Endothelial cell of umbilical vein (primary cell): ENCODE measurements at regions not wholly inside any gene's neighbourhood (a gene's known extent, or its start where the extent isn't known, plus 50 kb on each side); places are given as distances from the start of the nearest gene placed in this dataset.
"Not testable (repeated sequence)": the region's sequence is repeated elsewhere in the genome, so short reads cannot be mapped to it uniquely, and the experiment has no call there.

Source experiments
- BruUV-seq: library from RNA; stranded (reverse); fragments of 400-500 nt; replicated peaks from 2 replicates; lab custom pipeline; 2021; lab: Mats Ljungman, UMichigan
- CTCF ChIA-PET: fragments of 300-600, 350-600 bp; sonication (Branson Sonifier 250); formaldehyde crosslinking; loops from one replicate; lab custom pipeline; 2021; ENCODE audit warnings: antibody characterized with exemption, inconsistent platforms; lab: Charles Lee
- POLR2A ChIA-PET: fragments of 300-600, 350-600 bp; sonication (Branson Sonifier 250); formaldehyde crosslinking; loops from one replicate; lab custom pipeline; 2021; ENCODE audit warnings: antibody characterized with exemption, inconsistent platforms; lab: Charles Lee
- DNase-seq: peaks from one replicate; pipeline ENCODE4 v3.0.0-alpha.2; 2011; ENCODE audit warnings: low read depth, low spot score
- FAIRE-seq: peaks from 2 replicates; lab custom pipeline; 2011; peaks lifted over from hg19 to GRCh38; lab: Jason Lieb, UNC
- H2AFZ ChIP-seq: 2 replicates; pipeline ENCODE4 v1.6.0; 2012; ENCODE audit warnings: low read depth, low read length, control low read depth, inconsistent platforms
- H3K27ac ChIP-seq: 2 replicates; pipeline ENCODE4 v1.5.1; 2011; ENCODE audit warnings: low read depth, mild to moderate bottlenecking, control low read depth, low read length, moderate library complexity; ENCODE audit not compliant: insufficient read depth
- H3K27me3 ChIP-seq, 2 experiments: 2 replicates each; pipeline versions ENCODE4 v1.6.0 to v1.6.1; 2011; ENCODE audit warnings: low read length in 2 of 2, mixed read lengths in 1 of 2; ENCODE audit not compliant: control insufficient read depth in 2 of 2, insufficient read depth in 2 of 2
- H3K36me3 ChIP-seq, 2 experiments: 2 replicates in 1 of 2; 3 replicates in 1 of 2; pipeline ENCODE4 v1.5.1; 2011; ENCODE audit warnings: low read length in 2 of 2, mild to moderate bottlenecking in 1 of 2, moderate library complexity in 1 of 2; ENCODE audit not compliant: control insufficient read depth in 2 of 2, insufficient read depth in 2 of 2; ENCODE audit errors: extremely low read depth in 1 of 2
- H3K4me1 ChIP-seq: 3 replicates; pipeline ENCODE4 v1.5.1; 2011; ENCODE audit warnings: mild to moderate bottlenecking, low read length; ENCODE audit not compliant: control insufficient read depth, insufficient read depth; ENCODE audit errors: extremely low read depth
- H3K4me2 ChIP-seq: 2 replicates; pipeline ENCODE4 v1.6.1; 2011; ENCODE audit warnings: low read length, control low read depth, mixed read lengths; ENCODE audit not compliant: insufficient read depth
- H3K4me3 ChIP-seq, 3 experiments: fragments of 200-600 bp in 1 of 3; sonication (generic), shearing (Covaris generic) in 1 of 3; replicated peaks in 1 of 3; 2 replicates each; pipeline ENCODE4 v1.5.1; 2011 to 2016; ENCODE audit warnings: control low read depth in 3 of 3, low read length in 3 of 3, mild to moderate bottlenecking in 2 of 3, inconsistent platforms in 1 of 3, low read depth in 1 of 3, moderate library complexity in 1 of 3; ENCODE audit not compliant: insufficient read depth in 1 of 3
- H3K79me2 ChIP-seq: 2 replicates; pipeline ENCODE4 v1.6.0; 2012; ENCODE audit warnings: low read length, inconsistent platforms; ENCODE audit not compliant: control insufficient read depth, insufficient read depth
- H3K9ac ChIP-seq: replicated peaks from 2 replicates; pipeline ENCODE3; 2011; ENCODE audit warnings: low read length, control low read depth; ENCODE audit not compliant: insufficient read depth; ENCODE audit errors: extremely low read depth
- H3K9me1 ChIP-seq: replicated peaks from 3 replicates; pipeline ENCODE4 v1.6.0; 2011; ENCODE audit warnings: mild to moderate bottlenecking, low read length; ENCODE audit not compliant: control insufficient read depth, insufficient read depth; ENCODE audit errors: extremely low read depth
- H3K9me3 ChIP-seq: replicated peaks from 2 replicates; pipeline ENCODE4 v1.5.1; 2012; ENCODE audit warnings: low read length, inconsistent platforms; ENCODE audit not compliant: control insufficient read depth, insufficient read depth
- H4K20me1 ChIP-seq: replicated peaks from 2 replicates; pipeline ENCODE3; 2011; ENCODE audit warnings: mild to moderate bottlenecking, low read length; ENCODE audit not compliant: control insufficient read depth, insufficient read depth; ENCODE audit errors: extremely low read depth
- dilution Hi-C: fragments of 300-500 bp; cut with MboI; formaldehyde crosslinking; loops from one replicate; pipeline ENCODE4 v1.15.0; 2019; ENCODE audit warnings: low sequenced_read_pairs; ENCODE audit not compliant: extremely low pct_ligation_motif_present
- intact Hi-C: fragments of 100-400 bp; cut with micrococcal nuclease; formaldehyde crosslinking; loops from one replicate; pipeline ENCODE4 v1.10.0; 2022
- TF ChIP-seq, protein P1 (sequence below), 2 donors: IDR thresholded peaks; 1 replicate in 1 of 2; 2 replicates in 1 of 2; pipeline ENCODE4 v1.5.1; 2011; ENCODE audit warnings: low read length in 2 of 2, mild to moderate bottlenecking in 2 of 2, moderate library complexity in 2 of 2, control low read depth in 1 of 2, inconsistent platforms in 1 of 2, low read depth in 1 of 2; ENCODE audit not compliant: insufficient read depth in 1 of 2; ENCODE audit errors: extremely low read depth in 1 of 2

DNA sequence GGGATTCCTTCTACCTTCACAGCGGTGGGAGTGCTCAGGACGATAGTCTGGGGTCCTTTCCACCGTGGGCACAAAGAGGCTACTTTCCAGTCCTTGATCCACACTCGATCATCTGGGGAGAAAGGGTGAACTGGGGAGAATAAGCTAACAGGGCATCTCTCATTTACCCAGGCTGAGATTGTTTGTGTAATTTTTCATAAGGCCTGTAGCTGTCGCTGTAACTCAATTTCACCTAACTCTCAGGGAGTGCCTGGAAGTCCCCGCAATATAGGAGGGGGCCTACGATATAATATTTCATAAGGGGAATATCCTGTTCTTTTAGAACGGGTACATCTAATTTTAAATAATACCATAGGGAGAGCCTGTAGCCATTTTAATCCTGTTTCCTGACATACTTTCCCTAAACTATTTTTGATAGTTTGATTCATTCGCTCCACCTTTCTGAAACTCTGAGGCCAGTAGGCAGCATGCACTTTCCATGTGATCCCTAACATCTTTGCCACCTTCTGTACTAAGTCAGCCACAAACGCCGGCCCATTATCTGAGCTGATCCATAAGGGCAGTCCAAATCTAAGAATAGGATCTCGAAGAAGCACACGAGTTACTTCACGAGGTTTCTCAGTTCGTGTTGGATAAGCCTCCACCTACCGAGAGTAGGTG is 127.2 kb upstream of the CCZ1B start:
- H3K79me2 ChIP-seq, H3K27me3 ChIP-seq, BruUV-seq, H3K9ac ChIP-seq, dilution Hi-C loops, H4K20me1 ChIP-seq, H3K27ac ChIP-seq, H3K4me2 ChIP-seq, H3K4me1 ChIP-seq, H3K36me3 ChIP-seq, intact Hi-C loops, CTCF ChIA-PET, H2AFZ ChIP-seq, H3K4me3 ChIP-seq, H3K9me1 ChIP-seq, FAIRE-seq, POLR2A ChIA-PET, DNase-seq, H3K9me3 ChIP-seq: not testable (repeated sequence)
- TF ChIP-seq, protein P1, sequence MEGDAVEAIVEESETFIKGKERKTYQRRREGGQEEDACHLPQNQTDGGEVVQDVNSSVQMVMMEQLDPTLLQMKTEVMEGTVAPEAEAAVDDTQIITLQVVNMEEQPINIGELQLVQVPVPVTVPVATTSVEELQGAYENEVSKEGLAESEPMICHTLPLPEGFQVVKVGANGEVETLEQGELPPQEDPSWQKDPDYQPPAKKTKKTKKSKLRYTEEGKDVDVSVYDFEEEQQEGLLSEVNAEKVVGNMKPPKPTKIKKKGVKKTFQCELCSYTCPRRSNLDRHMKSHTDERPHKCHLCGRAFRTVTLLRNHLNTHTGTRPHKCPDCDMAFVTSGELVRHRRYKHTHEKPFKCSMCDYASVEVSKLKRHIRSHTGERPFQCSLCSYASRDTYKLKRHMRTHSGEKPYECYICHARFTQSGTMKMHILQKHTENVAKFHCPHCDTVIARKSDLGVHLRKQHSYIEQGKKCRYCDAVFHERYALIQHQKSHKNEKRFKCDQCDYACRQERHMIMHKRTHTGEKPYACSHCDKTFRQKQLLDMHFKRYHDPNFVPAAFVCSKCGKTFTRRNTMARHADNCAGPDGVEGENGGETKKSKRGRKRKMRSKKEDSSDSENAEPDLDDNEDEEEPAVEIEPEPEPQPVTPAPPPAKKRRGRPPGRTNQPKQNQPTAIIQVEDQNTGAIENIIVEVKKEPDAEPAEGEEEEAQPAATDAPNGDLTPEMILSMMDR (IDR thresholded peaks at IDR 0.05; ENCODE audit: extremely low read depth in 1 of 2, insufficient read depth in 1 of 2, low read depth in 1 of 2, low read length in 2 of 2): peak in 1 of 2 donors; percentile 16

- H3K36me3 ChIP-seq, H3K4me1 ChIP-seq, H3K9ac ChIP-seq, H3K9me3 ChIP-seq, FAIRE-seq, H3K4me2 ChIP-seq, H3K4me3 ChIP-seq, intact Hi-C loops, CTCF ChIA-PET, H3K27ac ChIP-seq, H3K9me1 ChIP-seq, H3K27me3 ChIP-seq, H3K79me2 ChIP-seq, BruUV-seq, DNase-seq, H2AFZ ChIP-seq, POLR2A ChIA-PET, H4K20me1 ChIP-seq, dilution Hi-C loops: not testable (repeated sequence)
These were observed 127.7 kb upstream of the CCZ1B start for GRCh38 chr7:6953798-6954181.

- H3K4me3 ChIP-seq, H3K36me3 ChIP-seq, POLR2A ChIA-PET, BruUV-seq, H3K27me3 ChIP-seq, H3K4me1 ChIP-seq, FAIRE-seq, H3K79me2 ChIP-seq, H3K27ac ChIP-seq, H4K20me1 ChIP-seq, H3K9me3 ChIP-seq, H3K9me1 ChIP-seq, H3K9ac ChIP-seq, DNase-seq, intact Hi-C loops, dilution Hi-C loops, H2AFZ ChIP-seq, H3K4me2 ChIP-seq: not testable (repeated sequence)
- CTCF ChIA-PET: interaction anchor here (1.8 kb wide), 1 partner anchor 14 kb away, joined by 3 read pairs; no protein-coding TSS in a partner anchor
These were observed 129.3 kb upstream of the CCZ1B start for GRCh38 chr7:6955385-6955784.
